Omental fat pad (tissue), 3 donors: ENCODE measurements at regions not wholly inside any gene's neighbourhood (a gene's known extent, or its start where the extent isn't known, plus 50 kb on each side); places are given as distances from the start of the nearest gene placed in this dataset.

Source experiments
- ATAC-seq: fragments of 150-250 bp; one replicate; pipeline ENCODE4 v1.9.1; 2016; ENCODE audit warnings: mild to moderate bottlenecking, moderate library complexity; ENCODE audit not compliant: low FRiP score
- DNase-seq: peaks from one replicate; pipeline ENCODE4 v3.0.0-alpha.2; 2019; ENCODE audit warnings: low spot score
- CTCF ChIP-seq, 3 donors: fragments of 450-650 bp; IDR thresholded peaks; one replicate each; pipeline ENCODE4 v1.5.1; 2016 to 2017; ENCODE audit warnings: antibody characterized with exemption in 3 of 3, mild to moderate bottlenecking in 3 of 3, moderate library complexity in 2 of 3

GRCh38 chr6:156552849-156553248 lies 224.3 kb upstream of the ARID1B start:
- no peak for TF ChIP-seq CTCF (IDR thresholded peaks at IDR 0.05)
- DNase-seq (no peak), ATAC-seq (no peak)

DNA sequence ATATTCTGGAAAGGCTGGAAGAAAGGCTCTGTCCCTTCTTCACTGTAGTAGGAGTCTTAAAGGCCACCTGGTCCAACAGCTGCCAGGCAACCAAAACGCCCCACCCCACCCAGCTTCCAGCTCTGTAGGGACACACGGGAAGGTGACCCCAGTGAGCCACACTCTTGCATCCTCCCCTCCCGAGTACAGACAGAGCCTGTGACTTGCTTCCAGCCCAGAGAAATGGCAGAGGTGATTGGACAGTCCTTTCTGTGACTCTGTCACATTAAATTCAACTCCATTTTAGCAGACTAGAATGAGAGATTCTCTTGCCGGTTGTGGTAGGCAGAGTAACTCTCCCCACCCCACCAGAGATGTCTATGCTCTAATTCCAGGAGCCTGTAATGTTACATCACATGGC lies 226.2 kb upstream of the ARID1B start:
- DNase-seq = no peak
- no peak for TF ChIP-seq CTCF (IDR thresholded peaks at IDR 0.05)
- ATAC-seq = no peak

DNA sequence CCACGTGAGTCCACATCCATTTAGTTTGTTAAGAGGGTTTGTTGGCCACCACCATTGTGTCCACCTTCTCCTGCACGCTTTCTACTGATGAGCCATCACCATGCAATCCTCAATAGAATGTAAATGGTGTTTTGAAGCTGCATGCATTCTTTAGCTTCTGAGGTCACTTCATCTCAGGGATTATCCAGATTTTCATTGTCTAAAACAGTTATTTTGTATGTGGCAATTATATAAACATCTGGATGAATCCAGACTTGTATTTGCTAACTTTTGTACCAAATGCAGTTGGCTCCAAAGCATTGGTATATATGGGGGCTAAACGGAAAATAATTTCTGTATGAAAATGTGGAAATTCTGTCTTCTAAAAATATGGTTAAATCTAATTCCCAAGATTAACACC lies 231.2 kb upstream of the ARID1B start:
- no peak for TF ChIP-seq CTCF (IDR thresholded peaks at IDR 0.05)
- DNase-seq (no peak), ATAC-seq (no peak)

GRCh38 chr6:156545021-156545420 lies 232.2 kb upstream of the ARID1B start:
- no peak for DNase-seq
- TF ChIP-seq CTCF (IDR thresholded peaks at IDR 0.05) = no peak
- no peak for ATAC-seq

GRCh38 chr6:156544046-156544445 lies 233.1 kb upstream of the ARID1B start:
- TF ChIP-seq CTCF (IDR thresholded peaks at IDR 0.05) = no peak
- ATAC-seq = no peak
- no peak for DNase-seq

DNA sequence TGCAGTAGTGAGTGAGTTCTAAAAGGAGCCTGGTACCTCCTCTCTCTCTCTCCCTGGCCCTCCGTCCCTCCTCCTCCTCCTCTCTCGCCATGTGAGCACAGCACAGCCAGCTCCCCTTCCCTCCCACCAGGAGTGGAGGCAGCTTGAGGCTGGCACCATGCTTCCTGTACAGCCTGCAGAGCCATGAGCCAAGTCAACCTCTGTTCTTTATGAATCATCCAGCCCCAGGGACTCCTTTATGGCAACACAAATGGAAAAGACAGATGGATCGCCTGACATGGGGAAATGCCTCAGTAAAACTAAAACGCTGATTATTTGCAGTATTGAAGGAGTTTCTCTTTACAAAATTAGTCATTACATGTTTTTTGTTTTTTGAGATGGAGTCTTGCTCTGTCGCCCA lies 233.7 kb upstream of the ARID1B start:
- no peak for TF ChIP-seq CTCF (IDR thresholded peaks at IDR 0.05)
- ATAC-seq (no peak), DNase-seq (no peak)

GRCh38 chr6:156538875-156539660 lies 238.1 kb upstream of the ARID1B start:
- no peak for ATAC-seq
- no peak for DNase-seq
- TF ChIP-seq CTCF (IDR thresholded peaks at IDR 0.05) = no peak
